ENCODE measurements at regions not wholly inside any gene's neighbourhood (a gene's known extent, or its start where the extent isn't known, plus 50 kb on each side); places are given as distances from the start of the nearest gene placed in this dataset.

DNA sequence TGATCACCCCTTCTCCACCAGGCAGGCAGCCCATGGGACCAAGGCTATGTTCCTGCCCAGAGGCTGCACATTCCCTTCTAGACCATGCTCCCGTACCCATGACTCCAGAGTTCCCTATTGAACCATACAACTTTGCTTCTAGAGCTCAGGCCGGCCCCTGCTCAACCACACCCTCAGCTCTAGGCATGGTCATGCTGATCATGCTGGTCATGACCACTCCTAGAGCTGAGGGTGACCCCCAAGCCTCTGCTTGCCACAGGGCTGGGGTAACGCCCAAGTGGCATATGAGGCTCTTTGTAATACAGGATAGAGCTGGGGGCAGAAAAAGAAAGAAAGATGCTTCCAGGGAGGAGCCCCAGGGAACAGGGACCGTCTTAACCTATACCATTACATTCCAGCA is 301.8 kb downstream of the SP3 start:
- no peak for DNase-seq (ENCODE audit: low spot score)
- TF ChIP-seq, protein P1, sequence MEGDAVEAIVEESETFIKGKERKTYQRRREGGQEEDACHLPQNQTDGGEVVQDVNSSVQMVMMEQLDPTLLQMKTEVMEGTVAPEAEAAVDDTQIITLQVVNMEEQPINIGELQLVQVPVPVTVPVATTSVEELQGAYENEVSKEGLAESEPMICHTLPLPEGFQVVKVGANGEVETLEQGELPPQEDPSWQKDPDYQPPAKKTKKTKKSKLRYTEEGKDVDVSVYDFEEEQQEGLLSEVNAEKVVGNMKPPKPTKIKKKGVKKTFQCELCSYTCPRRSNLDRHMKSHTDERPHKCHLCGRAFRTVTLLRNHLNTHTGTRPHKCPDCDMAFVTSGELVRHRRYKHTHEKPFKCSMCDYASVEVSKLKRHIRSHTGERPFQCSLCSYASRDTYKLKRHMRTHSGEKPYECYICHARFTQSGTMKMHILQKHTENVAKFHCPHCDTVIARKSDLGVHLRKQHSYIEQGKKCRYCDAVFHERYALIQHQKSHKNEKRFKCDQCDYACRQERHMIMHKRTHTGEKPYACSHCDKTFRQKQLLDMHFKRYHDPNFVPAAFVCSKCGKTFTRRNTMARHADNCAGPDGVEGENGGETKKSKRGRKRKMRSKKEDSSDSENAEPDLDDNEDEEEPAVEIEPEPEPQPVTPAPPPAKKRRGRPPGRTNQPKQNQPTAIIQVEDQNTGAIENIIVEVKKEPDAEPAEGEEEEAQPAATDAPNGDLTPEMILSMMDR (IDR thresholded peaks at IDR 0.05; ENCODE audit: borderline replicate concordance, control extremely low read depth, extremely low read depth, insufficient read depth, missing control alignments), result no peak
- in situ Hi-C loops (cut with MboI; ENCODE audit: low sequenced_read_pairs, unreplicated experiment), result no loop called here

GRCh38 chr2:173663835-173664512 is 301.2 kb downstream of the SP3 start:
- DNase-seq (ENCODE audit: low spot score), result no peak
- TF ChIP-seq, protein P1 (IDR thresholded peaks at IDR 0.05; ENCODE audit: borderline replicate concordance, control extremely low read depth, extremely low read depth, insufficient read depth, missing control alignments), result no peak
- in situ Hi-C loops (cut with MboI; ENCODE audit: low sequenced_read_pairs, unreplicated experiment), result no loop called here

DNA sequence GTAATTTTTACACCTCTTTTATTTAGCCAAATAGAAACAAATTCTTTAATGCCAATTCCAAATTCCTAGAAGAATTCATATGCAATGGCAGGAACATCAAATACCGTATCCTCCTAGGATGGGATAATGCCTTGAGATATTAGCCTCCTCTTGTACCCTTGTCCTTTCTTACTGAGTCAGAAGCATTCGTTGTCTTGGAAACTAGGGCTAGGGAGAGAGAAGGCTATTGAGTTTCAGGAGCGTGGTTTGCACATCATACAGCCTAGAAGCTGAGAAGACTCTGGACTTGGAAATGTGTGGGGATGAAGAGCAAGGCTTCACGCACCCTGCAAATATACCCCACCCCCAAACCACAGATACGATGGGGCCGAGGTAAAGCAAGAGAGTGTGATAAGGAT is 300.7 kb downstream of the SP3 start:
- no peak for DNase-seq (ENCODE audit: low spot score)
- TF ChIP-seq, protein P1 (IDR thresholded peaks at IDR 0.05; ENCODE audit: borderline replicate concordance, control extremely low read depth, extremely low read depth, insufficient read depth, missing control alignments), result no peak
- in situ Hi-C loops (cut with MboI; ENCODE audit: low sequenced_read_pairs, unreplicated experiment), result no loop called here

DNA sequence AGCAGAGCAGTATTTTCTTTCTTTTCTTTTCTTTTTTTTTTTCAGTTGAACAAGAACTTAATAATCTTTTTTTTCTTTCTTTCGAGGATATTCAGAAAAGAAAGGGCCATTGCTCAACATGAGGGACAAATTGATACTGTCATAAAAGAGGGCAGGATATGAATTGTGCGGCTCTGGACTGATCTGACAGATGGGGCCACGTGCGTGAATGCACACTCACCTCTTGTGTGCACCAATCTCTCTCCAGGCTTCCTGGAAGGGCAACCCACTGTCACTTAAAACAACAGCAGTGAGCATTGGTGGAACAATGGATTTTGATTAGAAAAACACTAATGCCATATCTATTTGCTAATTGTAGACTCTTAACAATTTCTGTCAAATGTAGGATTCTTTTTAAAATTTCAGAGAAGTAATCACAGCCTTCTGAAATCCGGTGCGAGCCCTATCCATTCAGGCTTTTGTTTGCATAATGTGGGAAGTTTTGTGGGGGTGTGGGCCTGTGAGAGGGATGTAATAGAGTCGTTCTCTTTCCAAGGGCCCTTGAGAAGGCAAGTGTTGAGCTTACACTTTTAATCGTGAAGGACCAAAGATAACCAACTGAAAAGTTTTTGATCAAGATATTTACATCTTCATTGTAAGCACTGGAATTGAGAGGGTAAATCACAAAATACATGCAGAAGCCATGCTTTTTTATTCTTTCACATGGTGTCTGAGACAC is 298.8 kb downstream of the SP3 start:
- no peak for DNase-seq (ENCODE audit: low spot score)
- TF ChIP-seq, protein P1 (IDR thresholded peaks at IDR 0.05; ENCODE audit: borderline replicate concordance, control extremely low read depth, extremely low read depth, insufficient read depth, missing control alignments), result no peak
- in situ Hi-C loops (cut with MboI; ENCODE audit: low sequenced_read_pairs, unreplicated experiment), result no loop called here

DNA sequence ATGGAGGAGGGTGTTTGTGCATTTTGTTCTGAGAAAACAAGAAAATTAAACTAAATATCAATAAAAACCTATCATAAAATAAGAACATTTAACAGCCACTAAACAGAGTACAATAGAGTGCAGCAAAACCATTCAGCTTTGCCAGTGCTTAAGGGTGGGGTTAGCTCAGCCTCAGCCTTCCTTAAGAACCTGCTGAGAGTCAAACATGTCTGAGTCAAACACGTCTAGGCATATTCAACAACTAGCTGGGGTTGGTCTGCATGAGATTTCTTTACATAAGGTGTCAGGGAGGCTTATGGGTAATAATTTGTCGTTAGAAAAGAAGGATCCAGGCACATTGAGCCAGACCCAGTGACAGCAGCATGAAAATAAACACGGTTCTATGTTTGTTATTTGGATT is 298.2 kb downstream of the SP3 start:
- in situ Hi-C loops (cut with MboI; ENCODE audit: low sequenced_read_pairs, unreplicated experiment), result no loop called here
- TF ChIP-seq, protein P1 (IDR thresholded peaks at IDR 0.05; ENCODE audit: borderline replicate concordance, control extremely low read depth, extremely low read depth, insufficient read depth, missing control alignments), result no peak

DNA sequence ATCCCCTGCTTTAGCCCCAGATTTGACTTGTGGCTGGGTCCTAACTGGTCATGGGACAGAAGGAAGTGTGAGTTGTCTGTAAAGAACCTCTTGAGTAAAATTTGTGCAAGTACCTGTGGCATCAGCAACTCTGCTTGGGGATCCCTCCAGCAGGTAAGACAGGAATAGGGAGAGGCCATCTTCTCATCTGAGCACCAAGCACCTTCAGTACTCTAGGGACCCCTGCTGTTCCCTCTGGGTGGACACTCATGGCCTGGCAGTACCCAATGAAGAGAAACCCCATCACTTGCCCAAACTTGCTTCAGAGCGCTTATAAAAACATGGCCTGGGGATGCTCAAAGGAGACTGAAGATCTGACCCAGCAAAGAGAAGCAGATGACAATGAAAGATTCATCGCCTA is 297.8 kb downstream of the SP3 start:
- in situ Hi-C loops (cut with MboI; ENCODE audit: low sequenced_read_pairs, unreplicated experiment), result no loop called here
- no peak for DNase-seq (ENCODE audit: low spot score)
- TF ChIP-seq, protein P1 (IDR thresholded peaks at IDR 0.05; ENCODE audit: borderline replicate concordance, control extremely low read depth, extremely low read depth, insufficient read depth, missing control alignments), result no peak

More for the DNA sequence above, 298.2 kb downstream of the SP3 start:
- no peak for DNase-seq (ENCODE audit: low spot score)

All from GM13976 (cell line).